HCT116 (cell line): ENCODE measurements at regions not wholly inside any gene's neighbourhood (a gene's known extent, or its start where the extent isn't known, plus 50 kb on each side); places are given as distances from the start of the nearest gene placed in this dataset.

Source experiments
- ATAC-seq: fragments of 200-7000 bp; cut with Tn5 transposase; 2 replicates; pipeline ENCODE4 v1.9.1; 2020; ENCODE audit warnings: mild to moderate bottlenecking, moderate library complexity
- BruUV-seq: library from RNA; stranded (reverse); fragments of 400-500 nt; replicated peaks from 2 replicates; lab custom pipeline; 2021; lab: Mats Ljungman, UMichigan
- CTCF ChIA-PET: fragments of 300-600 bp; sonication (Branson Sonifier 250); formaldehyde crosslinking; loops from one replicate; lab custom pipeline; 2021; ENCODE audit warnings: antibody characterized with exemption; lab: Charles Lee
- POLR2A ChIA-PET: fragments of 300-600, 350-600 bp; sonication (Branson Sonifier 250); formaldehyde crosslinking; loops from one replicate; lab custom pipeline; 2021; ENCODE audit warnings: antibody characterized with exemption; lab: Charles Lee
- RAD21 ChIA-PET, 2 experiments: fragments of 300-600 bp; sonication (Branson Sonifier 250); formaldehyde crosslinking; loops; one replicate each; lab custom pipeline; 2023; ENCODE audit warnings: low total read pairs in 2 of 2; ENCODE audit not compliant: uncharacterized antibody in 2 of 2, unreplicated experiment in 2 of 2, low non-redundant PET in 1 of 2; lab: Charles Lee
- DNase-seq: peaks from one replicate; pipeline ENCODE4 v3.0.0-alpha.2; 2010; ENCODE audit warnings: low read depth, low spot score
- H2AFZ ChIP-seq: fragments of 200-600 bp; shearing (Covaris generic), sonication (generic); 2 replicates; pipeline ENCODE4 v1.6.1; 2017; ENCODE audit warnings: low read depth, mixed run types, mixed read lengths, antibody characterized with exemption, low read length; ENCODE audit not compliant: poor library complexity, severe bottlenecking
- H3K27ac ChIP-seq: 2 replicates; pipeline ENCODE4 v1.5.1; 2012; ENCODE audit warnings: low read depth, low read length
- H3K27me3 ChIP-seq: fragments of 200-600 bp; sonication (generic); 2 replicates; pipeline ENCODE4 v1.6.1; 2016; ENCODE audit warnings: mixed run types, low read length, mixed read lengths; ENCODE audit not compliant: insufficient read depth
- H3K36me3 ChIP-seq, 2 experiments: fragments of 200-500 bp in 1 of 2; fragments of 200-600 bp in 1 of 2; sonication (Bioruptor generic) in 1 of 2; sonication (generic) in 1 of 2; 2 replicates each; pipeline versions ENCODE4 v1.5.1 to v1.6.1; 2014 to 2016; ENCODE audit warnings: low read length in 2 of 2, inconsistent platforms in 1 of 2, mixed read lengths in 1 of 2, mixed run types in 1 of 2; ENCODE audit not compliant: insufficient read depth in 2 of 2, control insufficient read depth in 1 of 2
- H3K4me1 ChIP-seq, 2 experiments: fragments of 200-600 bp in 1 of 2; sonication (generic) in 1 of 2; 2 replicates each; pipeline versions ENCODE4 v1.5.1 to v1.6.1; 2012 to 2017; ENCODE audit warnings: low read length in 2 of 2, inconsistent platforms in 1 of 2, mild to moderate bottlenecking in 1 of 2, mixed read lengths in 1 of 2, mixed run types in 1 of 2, moderate library complexity in 1 of 2; ENCODE audit not compliant: insufficient read depth in 2 of 2, control insufficient read depth in 1 of 2
- H3K4me2 ChIP-seq: fragments of 200-600 bp; sonication (generic); 2 replicates; pipeline ENCODE4 v1.6.1; 2017; ENCODE audit warnings: mixed run types, low read length, mixed read lengths
- H3K4me3 ChIP-seq, 2 experiments: fragments of 200-600 bp in 1 of 2; sonication (generic) in 1 of 2; replicated peaks in 1 of 2; 2 replicates each; pipeline ENCODE4 v1.5.1; 2011 to 2016; ENCODE audit warnings: low read length in 2 of 2, control low read depth in 1 of 2, low read depth in 1 of 2, mild to moderate bottlenecking in 1 of 2, mixed read lengths in 1 of 2, mixed run types in 1 of 2
- H3K79me2 ChIP-seq: fragments of 200-600 bp; sonication (generic); 2 replicates; pipeline ENCODE4 v1.6.1; 2017; ENCODE audit warnings: mild to moderate bottlenecking, mixed run types, low read length, moderate library complexity, mixed read lengths; ENCODE audit not compliant: insufficient read depth
- H3K9ac ChIP-seq: fragments of 200-600 bp; sonication (generic); 2 replicates; pipeline ENCODE4 v1.6.1; 2016; ENCODE audit warnings: low read length, mixed read lengths
- H3K9me2 ChIP-seq: fragments of 200-600 bp; sonication (generic), shearing (Covaris generic); 2 replicates; pipeline ENCODE4 v1.6.1; 2017; ENCODE audit warnings: mixed run types, mild to moderate bottlenecking, moderate library complexity; ENCODE audit not compliant: insufficient read depth
- H3K9me3 ChIP-seq, 2 experiments: fragments of 200-500 bp in 1 of 2; fragments of 200-600 bp in 1 of 2; sonication (Bioruptor generic) in 1 of 2; sonication (generic) in 1 of 2; 2 replicates each; pipeline ENCODE4 v1.6.1; 2014 to 2017; ENCODE audit warnings: low read length in 2 of 2, mixed read lengths in 2 of 2, inconsistent platforms in 1 of 2, low read depth in 1 of 2, mild to moderate bottlenecking in 1 of 2, mixed run types in 1 of 2, moderate library complexity in 1 of 2; ENCODE audit not compliant: control insufficient read depth in 1 of 2, insufficient read depth in 1 of 2
- H4K20me1 ChIP-seq: fragments of 200-600 bp; sonication (generic), shearing (Covaris generic); 2 replicates; pipeline ENCODE4 v1.6.1; 2017; ENCODE audit warnings: mixed run types, mild to moderate bottlenecking, moderate library complexity; ENCODE audit not compliant: insufficient read depth
- ATF3 ChIP-seq: IDR thresholded peaks from 2 replicates; pipeline ENCODE4 v1.6.1; 2012
- CBX3 ChIP-seq: IDR thresholded peaks from 2 replicates; pipeline ENCODE4 v1.6.1; 2012; ENCODE audit warnings: low read depth
- EGR1 ChIP-seq: IDR thresholded peaks from 2 replicates; pipeline ENCODE4 v1.6.1; 2012; ENCODE audit warnings: low read depth
- ELF1 ChIP-seq: IDR thresholded peaks from 2 replicates; pipeline ENCODE4 v1.6.1; 2012; ENCODE audit warnings: low read depth, borderline replicate concordance
- EZH2 ChIP-seq: fragments of 200-600 bp; sonication (generic); IDR thresholded peaks from 2 replicates; pipeline ENCODE4 v1.6.1; 2017; ENCODE audit warnings: antibody characterized with exemption, mixed run types
- EZH2phosphoT487 ChIP-seq: fragments of 200-600 bp; IDR thresholded peaks from 2 replicates; pipeline ENCODE4 v1.6.1; 2018; ENCODE audit warnings: antibody characterized with exemption, borderline replicate concordance
- FOSL1 ChIP-seq: IDR thresholded peaks from 2 replicates; pipeline ENCODE4 v1.6.1; 2012; ENCODE audit warnings: low read depth
- JUND ChIP-seq: IDR thresholded peaks from 2 replicates; pipeline ENCODE4 v1.6.1; 2012
- POLR2A ChIP-seq: IDR thresholded peaks from 2 replicates; pipeline ENCODE4 v1.7.0; 2011; ENCODE audit warnings: borderline replicate concordance; ENCODE audit not compliant: insufficient read depth, insufficient read length; ENCODE audit errors: extremely low read depth
- SIN3A ChIP-seq: IDR thresholded peaks from 2 replicates; pipeline ENCODE4 v1.6.1; 2012; ENCODE audit warnings: low read depth
- SP1 ChIP-seq: IDR thresholded peaks from 2 replicates; pipeline ENCODE4 v1.6.1; 2012; ENCODE audit warnings: low read depth
- SRF ChIP-seq: IDR thresholded peaks from 2 replicates; pipeline ENCODE4 v1.6.1; 2012; ENCODE audit warnings: low read depth
- TCF7L2 ChIP-seq: IDR thresholded peaks from 2 replicates; pipeline ENCODE4 v1.7.0; 2011; ENCODE audit warnings: borderline replicate concordance, inconsistent platforms; ENCODE audit not compliant: insufficient read depth, insufficient read length; ENCODE audit errors: extremely low read depth
- ZBTB33 ChIP-seq: IDR thresholded peaks from 2 replicates; pipeline ENCODE4 v1.6.1; 2011; ENCODE audit warnings: mild to moderate bottlenecking, low read length, moderate library complexity; ENCODE audit not compliant: insufficient replicate concordance; ENCODE audit errors: extremely low read depth
- ZFX ChIP-seq: fragments of 450-650 bp; IDR thresholded peaks from 2 replicates; pipeline ENCODE4 v1.6.1; 2017
- ZNF274 ChIP-seq: fragments of 200-500 bp; sonication (Bioruptor generic); IDR thresholded peaks from 2 replicates; pipeline ENCODE4 v1.6.1; 2014; ENCODE audit warnings: mild to moderate bottlenecking, low read depth, low read length, inconsistent platforms
- intact Hi-C: fragments of 100-400 bp; cut with micrococcal nuclease; formaldehyde crosslinking; loops from 2 replicates; pipeline ENCODE4 v1.10.0; 2022

DNA sequence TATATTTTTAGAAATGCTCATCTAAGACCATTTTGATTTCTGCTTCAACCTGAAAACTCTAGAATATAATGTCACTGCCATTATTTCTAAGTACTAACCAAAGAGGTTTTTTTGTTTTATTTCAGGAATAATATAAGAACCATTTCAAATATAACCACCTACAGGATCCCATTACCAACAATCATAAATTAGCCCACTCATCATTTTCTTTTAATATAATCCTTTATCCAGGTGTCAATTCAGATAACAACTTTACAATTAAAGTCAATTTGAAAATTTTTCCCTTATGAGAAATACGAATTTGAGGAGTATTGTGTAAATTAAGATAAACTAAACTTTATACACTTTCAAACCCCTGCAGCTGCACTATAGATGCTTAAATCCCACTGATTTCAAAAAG lies 1043.0 kb upstream of the CNTN5 start:
- Histone ChIP-seq H3K4me2 (no peak overlapping the region), H3K9ac (no peak overlapping the region), H3K27ac (no peak overlapping the region), H3K9me2 (no peaks in the 10 kb centered on the region), H3K27me3 (no peaks in the 10 kb centered on the region), H2AFZ (no peak overlapping the region), H3K4me3 (no peak overlapping the region), H4K20me1 (no peaks in the 10 kb centered on the region), H3K36me3 (no peaks in the 10 kb centered on the region), H3K79me2 (no peaks in the 10 kb centered on the region), H3K9me3 (peaks cover 0 to 9% of the 10 kb centered on the region in 2 experiments; a peak in 2 of 4 replicates), H3K4me1 (no peaks in the 10 kb centered on the region)
- ATAC-seq (no peak), DNase-seq (no peak)
- TF ChIP-seq FOSL1: no peak
- no peak for TF ChIP-seq SIN3A
- no peak for TF ChIP-seq TCF7L2
- no peak for TF ChIP-seq POLR2A
- no peak for TF ChIP-seq JUND
- no peak for TF ChIP-seq ATF3
- POLR2A ChIA-PET: no interaction called here
- RAD21 ChIA-PET: no interaction called here
- intact Hi-C loops: no loop called here
- BruUV-seq: no TSS peak
- CTCF ChIA-PET: no interaction called here

DNA sequence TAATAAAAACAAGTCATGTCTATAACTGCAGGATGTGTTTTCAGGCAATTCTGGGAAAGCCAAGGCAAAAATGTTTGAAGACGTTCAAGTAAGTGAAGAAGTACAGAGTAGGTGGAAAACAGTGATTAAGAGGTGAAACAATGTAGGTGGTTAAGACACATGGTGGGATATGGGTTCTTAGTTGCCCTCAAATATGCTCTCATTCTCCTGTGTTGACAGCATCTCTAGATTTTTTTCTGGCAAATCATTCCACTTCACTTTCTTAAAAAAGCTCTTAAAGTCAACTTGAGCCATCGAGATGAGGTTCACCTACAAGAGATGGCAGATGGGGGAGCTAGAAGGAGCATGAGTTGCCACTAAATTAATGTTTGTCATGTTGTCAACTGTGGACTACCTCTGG lies 1041.0 kb upstream of the CNTN5 start:
- peaks cover 0 to 11% of the 10 kb centered on the region in 2 experiments; a peak in 2 of 4 replicates for H3K9me3 ChIP-seq

More for the DNA sequence above, 1041.0 kb upstream of the CNTN5 start:
- Histone ChIP-seq H3K27me3 (no peaks in the 10 kb centered on the region), H3K9ac (no peak overlapping the region), H3K4me3 (no peak overlapping the region), H3K36me3 (no peaks in the 10 kb centered on the region), H3K9me2 (no peaks in the 10 kb centered on the region), H3K27ac (no peak overlapping the region), H4K20me1 (no peaks in the 10 kb centered on the region), H3K79me2 (no peaks in the 10 kb centered on the region), H3K4me2 (no peak overlapping the region)
- ChIA-PET CTCF (no interaction called here), POLR2A (no interaction called here), RAD21 (no interaction called here)
- DNase-seq: no peak
- intact Hi-C loops: no loop called here
- BruUV-seq: no TSS peak
- ATAC-seq: no peak
- TF ChIP-seq SIN3A (no peak), CBX3 (no peak), EGR1 (no peak), ZNF274 (no peak), EZH2phosphoT487 (no peak), FOSL1 (no peak), TCF7L2 (no peak), EZH2 (no peak), ZBTB33 (no peak), SP1 (no peak), ELF1 (no peak), SRF (no peak), ZFX (no peak)
- TF ChIP-seq, all 23 proteins: peak for 0
- Histone ChIP-seq H2AFZ (no peak overlapping the region), H3K4me1 (no peaks in the 10 kb centered on the region)
